Endothelial cell of umbilical vein (primary cell): ENCODE measurements at regions not wholly inside any gene's neighbourhood (a gene's known extent, or its start where the extent isn't known, plus 50 kb on each side); places are given as distances from the start of the nearest gene placed in this dataset.

Source experiments
- BruUV-seq: library from RNA; stranded (reverse); fragments of 400-500 nt; replicated peaks from 2 replicates; lab custom pipeline; 2021; lab: Mats Ljungman, UMichigan
- CTCF ChIA-PET: fragments of 300-600, 350-600 bp; sonication (Branson Sonifier 250); formaldehyde crosslinking; loops from one replicate; lab custom pipeline; 2021; ENCODE audit warnings: antibody characterized with exemption, inconsistent platforms; lab: Charles Lee
- POLR2A ChIA-PET: fragments of 300-600, 350-600 bp; sonication (Branson Sonifier 250); formaldehyde crosslinking; loops from one replicate; lab custom pipeline; 2021; ENCODE audit warnings: antibody characterized with exemption, inconsistent platforms; lab: Charles Lee
- DNase-seq: peaks from one replicate; pipeline ENCODE4 v3.0.0-alpha.2; 2011; ENCODE audit warnings: low read depth, low spot score
- FAIRE-seq: peaks from 2 replicates; lab custom pipeline; 2011; peaks lifted over from hg19 to GRCh38; lab: Jason Lieb, UNC
- H2AFZ ChIP-seq: 2 replicates; pipeline ENCODE4 v1.6.0; 2012; ENCODE audit warnings: low read depth, low read length, control low read depth, inconsistent platforms
- H3K27ac ChIP-seq: 2 replicates; pipeline ENCODE4 v1.5.1; 2011; ENCODE audit warnings: low read depth, mild to moderate bottlenecking, control low read depth, low read length, moderate library complexity; ENCODE audit not compliant: insufficient read depth
- H3K27me3 ChIP-seq, 2 experiments: 2 replicates each; pipeline versions ENCODE4 v1.6.0 to v1.6.1; 2011; ENCODE audit warnings: low read length in 2 of 2, mixed read lengths in 1 of 2; ENCODE audit not compliant: control insufficient read depth in 2 of 2, insufficient read depth in 2 of 2
- H3K36me3 ChIP-seq, 2 experiments: 2 replicates in 1 of 2; 3 replicates in 1 of 2; pipeline ENCODE4 v1.5.1; 2011; ENCODE audit warnings: low read length in 2 of 2, mild to moderate bottlenecking in 1 of 2, moderate library complexity in 1 of 2; ENCODE audit not compliant: control insufficient read depth in 2 of 2, insufficient read depth in 2 of 2; ENCODE audit errors: extremely low read depth in 1 of 2
- H3K4me1 ChIP-seq: 3 replicates; pipeline ENCODE4 v1.5.1; 2011; ENCODE audit warnings: mild to moderate bottlenecking, low read length; ENCODE audit not compliant: control insufficient read depth, insufficient read depth; ENCODE audit errors: extremely low read depth
- H3K4me2 ChIP-seq: 2 replicates; pipeline ENCODE4 v1.6.1; 2011; ENCODE audit warnings: low read length, control low read depth, mixed read lengths; ENCODE audit not compliant: insufficient read depth
- H3K4me3 ChIP-seq, 3 experiments: fragments of 200-600 bp in 1 of 3; sonication (generic), shearing (Covaris generic) in 1 of 3; replicated peaks in 1 of 3; 2 replicates each; pipeline ENCODE4 v1.5.1; 2011 to 2016; ENCODE audit warnings: control low read depth in 3 of 3, low read length in 3 of 3, mild to moderate bottlenecking in 2 of 3, inconsistent platforms in 1 of 3, low read depth in 1 of 3, moderate library complexity in 1 of 3; ENCODE audit not compliant: insufficient read depth in 1 of 3
- H3K79me2 ChIP-seq: 2 replicates; pipeline ENCODE4 v1.6.0; 2012; ENCODE audit warnings: low read length, inconsistent platforms; ENCODE audit not compliant: control insufficient read depth, insufficient read depth
- H3K9ac ChIP-seq: replicated peaks from 2 replicates; pipeline ENCODE3; 2011; ENCODE audit warnings: low read length, control low read depth; ENCODE audit not compliant: insufficient read depth; ENCODE audit errors: extremely low read depth
- H3K9me1 ChIP-seq: replicated peaks from 3 replicates; pipeline ENCODE4 v1.6.0; 2011; ENCODE audit warnings: mild to moderate bottlenecking, low read length; ENCODE audit not compliant: control insufficient read depth, insufficient read depth; ENCODE audit errors: extremely low read depth
- H3K9me3 ChIP-seq: replicated peaks from 2 replicates; pipeline ENCODE4 v1.5.1; 2012; ENCODE audit warnings: low read length, inconsistent platforms; ENCODE audit not compliant: control insufficient read depth, insufficient read depth
- H4K20me1 ChIP-seq: replicated peaks from 2 replicates; pipeline ENCODE3; 2011; ENCODE audit warnings: mild to moderate bottlenecking, low read length; ENCODE audit not compliant: control insufficient read depth, insufficient read depth; ENCODE audit errors: extremely low read depth
- CTCF ChIP-seq, 2 donors: IDR thresholded peaks; 1 replicate in 1 of 2; 2 replicates in 1 of 2; pipeline ENCODE4 v1.5.1; 2011; ENCODE audit warnings: low read length in 2 of 2, mild to moderate bottlenecking in 2 of 2, moderate library complexity in 2 of 2, control low read depth in 1 of 2, inconsistent platforms in 1 of 2, low read depth in 1 of 2; ENCODE audit not compliant: insufficient read depth in 1 of 2; ENCODE audit errors: extremely low read depth in 1 of 2
- EZH2 ChIP-seq: IDR thresholded peaks from 2 replicates; pipeline ENCODE4 v1.6.1; 2012; ENCODE audit warnings: borderline replicate concordance, low read depth, mild to moderate bottlenecking, moderate library complexity, low read length, inconsistent platforms; ENCODE audit not compliant: severe bottlenecking
- FOS ChIP-seq: IDR thresholded peaks from 2 replicates; pipeline ENCODE4 v1.6.1; 2011; ENCODE audit warnings: mild to moderate bottlenecking, low read length, moderate library complexity, borderline replicate concordance; ENCODE audit not compliant: insufficient read depth
- GATA2 ChIP-seq: IDR thresholded peaks from 2 replicates; pipeline ENCODE4 v1.7.0; 2011; ENCODE audit warnings: low read depth, mild to moderate bottlenecking, moderate library complexity, mixed read lengths, low read length; ENCODE audit not compliant: insufficient read length, insufficient read depth
- JUN ChIP-seq: IDR thresholded peaks from 2 replicates; pipeline ENCODE4 v1.6.1; 2011; ENCODE audit warnings: borderline replicate concordance, low read depth; ENCODE audit not compliant: insufficient read length, insufficient read depth
- MYC ChIP-seq: IDR thresholded peaks from one replicate; pipeline ENCODE4 v1.6.1; 2011; ENCODE audit warnings: mild to moderate bottlenecking, low read depth, low read length
- POLR2A ChIP-seq: IDR thresholded peaks from 2 replicates; pipeline ENCODE4 v1.6.1; 2012; ENCODE audit warnings: low read depth, mild to moderate bottlenecking, control low read depth, low read length
- POLR2AphosphoS5 ChIP-seq: IDR thresholded peaks from 2 replicates; pipeline ENCODE4 v1.6.1; 2012; ENCODE audit warnings: low read depth, mild to moderate bottlenecking, control low read depth, low read length, moderate library complexity; ENCODE audit not compliant: insufficient read depth
- dilution Hi-C: fragments of 300-500 bp; cut with MboI; formaldehyde crosslinking; loops from one replicate; pipeline ENCODE4 v1.15.0; 2019; ENCODE audit warnings: low sequenced_read_pairs; ENCODE audit not compliant: extremely low pct_ligation_motif_present
- intact Hi-C: fragments of 100-400 bp; cut with micrococcal nuclease; formaldehyde crosslinking; loops from one replicate; pipeline ENCODE4 v1.10.0; 2022
- TF ChIP-seq, protein P1 (sequence below): IDR thresholded peaks from 2 replicates; pipeline ENCODE4 v1.6.1; 2011; ENCODE audit not compliant: insufficient read depth, insufficient read length

GRCh38 chr15:26261413-26261812 lies 398.3 kb upstream of the ATP10A start:
- no TSS peak for BruUV-seq
- TF ChIP-seq JUN, result no peak
- TF ChIP-seq, protein P1, sequence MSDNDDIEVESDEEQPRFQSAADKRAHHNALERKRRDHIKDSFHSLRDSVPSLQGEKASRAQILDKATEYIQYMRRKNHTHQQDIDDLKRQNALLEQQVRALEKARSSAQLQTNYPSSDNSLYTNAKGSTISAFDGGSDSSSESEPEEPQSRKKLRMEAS, result no peak
- no peak for TF ChIP-seq GATA2
- no peak for TF ChIP-seq MYC
- no peak for TF ChIP-seq POLR2AphosphoS5
- no peak for TF ChIP-seq FOS
- TF ChIP-seq POLR2A, result no peak
- no peak for TF ChIP-seq EZH2
- no peak for TF ChIP-seq CTCF (IDR thresholded peaks at IDR 0.05; ENCODE audit: extremely low read depth in 1 of 2, insufficient read depth in 1 of 2, low read depth in 1 of 2, low read length in 2 of 2)
- POLR2A ChIA-PET, result no interaction called here
- dilution Hi-C loops, result no loop called here
- FAIRE-seq (no peak), DNase-seq (no peak)
- CTCF ChIA-PET, result no interaction called here
- no peaks in the 10 kb centered on the region for H3K4me1 ChIP-seq
- H3K79me2 ChIP-seq, result no peaks in the 10 kb centered on the region
- H4K20me1 ChIP-seq, result no peaks in the 10 kb centered on the region
- no peaks in the 10 kb centered on the region for H3K9me1 ChIP-seq
- intact Hi-C loops, result no loop called here
- no peak overlapping the region for H3K9ac ChIP-seq
- H3K4me2 ChIP-seq, result no peak overlapping the region
- H3K9me3 ChIP-seq, result peaks cover 8% of the 10 kb centered on the region
- no peaks in the 10 kb centered on the region for H3K27me3 ChIP-seq
- no peak overlapping the region for H3K27ac ChIP-seq
- H2AFZ ChIP-seq, result no peak overlapping the region
- no peak overlapping the region for H3K4me3 ChIP-seq
- H3K36me3 ChIP-seq, result no peaks in the 10 kb centered on the region
